Effector memory CD8-positive, alpha-beta T cell (primary cell): ENCODE measurements at regions not wholly inside any gene's neighbourhood (a gene's known extent, or its start where the extent isn't known, plus 50 kb on each side); places are given as distances from the start of the nearest gene placed in this dataset.

ENCODE experiments used
- ATAC-seq: fragments of 150-1000 bp; cut with Tn5 transposase; replicated peaks from 2 replicates; pipeline ENCODE4 v1.10.0; 2021; ENCODE audit warnings: mild to moderate bottlenecking, moderate library complexity
- DNase-seq, 3 experiments: peaks; one replicate each; pipeline ENCODE4 v3.0.0; 2021
- H3K27ac Mint-ChIP-seq, 2 donors: one replicate each; pipeline ENCODE4 v1.8.0; 2022; ENCODE audit warnings: mild to moderate bottlenecking in 2 of 2, mixed read lengths in 2 of 2, moderate library complexity in 2 of 2
- H3K27me3 Mint-ChIP-seq, 2 donors: one replicate each; pipeline ENCODE4 v1.8.0; 2022; ENCODE audit warnings: mixed read lengths in 2 of 2
- H3K36me3 Mint-ChIP-seq: one replicate; pipeline ENCODE4 v1.8.0; 2022; ENCODE audit warnings: mild to moderate bottlenecking, moderate library complexity, mixed read lengths; ENCODE audit not compliant: insufficient read depth
- H3K4me1 Mint-ChIP-seq, 2 donors: one replicate each; pipeline ENCODE4 v1.8.0; 2022; ENCODE audit warnings: low read depth in 2 of 2, mixed read lengths in 2 of 2
- H3K4me3 Mint-ChIP-seq, 2 donors: one replicate each; pipeline ENCODE4 v1.8.0; 2022; ENCODE audit warnings: mild to moderate bottlenecking in 2 of 2, mixed read lengths in 2 of 2, moderate library complexity in 2 of 2
- H3K9me3 Mint-ChIP-seq, 2 donors: one replicate each; pipeline ENCODE4 v1.8.0; 2022; ENCODE audit warnings: mixed read lengths in 2 of 2

- Mint-ChIP-seq H3K27ac (no peak overlapping the region), H3K9me3 (no peaks in the 10 kb centered on the region), H3K27me3 (peaks cover 24 to 29% of the 10 kb centered on the region in 2 donors), H3K36me3 (no peaks in the 10 kb centered on the region), H3K4me1 (no peaks in the 10 kb centered on the region), H3K4me3 (no peak overlapping the region)
- no peak for DNase-seq
- ATAC-seq: no peak
These were observed 193.2 kb upstream of the MEX3C start for GRCh38 chr18:51390702-51391101.

DNA sequence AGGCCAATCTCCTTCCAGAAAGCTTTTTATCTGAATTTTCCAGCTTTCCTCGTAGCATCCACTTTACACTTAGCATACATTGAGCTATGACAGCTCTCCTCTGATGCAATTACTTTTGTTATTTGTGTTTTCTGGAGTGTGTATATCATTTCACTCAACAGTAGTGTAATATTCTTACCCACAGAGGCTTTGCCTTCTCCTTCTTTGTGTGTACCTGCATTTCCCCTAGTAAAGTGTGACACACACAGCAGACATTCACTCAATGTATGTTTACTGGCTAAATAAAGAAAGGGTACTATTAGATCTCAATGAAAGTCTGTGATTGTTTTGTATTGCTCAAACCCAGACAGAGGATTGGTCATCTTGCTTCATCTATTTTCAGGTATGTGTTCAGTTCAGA is 193.7 kb upstream of the MEX3C start:
- no peaks in the 10 kb centered on the region for H3K9me3 Mint-ChIP-seq
- H3K36me3 Mint-ChIP-seq: no peaks in the 10 kb centered on the region
- no peaks in the 10 kb centered on the region for H3K4me1 Mint-ChIP-seq
- no peak overlapping the region for H3K27ac Mint-ChIP-seq
- ATAC-seq: no peak
- peaks cover 24 to 29% of the 10 kb centered on the region in 2 donors for H3K27me3 Mint-ChIP-seq
- no peak overlapping the region for H3K4me3 Mint-ChIP-seq
- no peak for DNase-seq

DNA sequence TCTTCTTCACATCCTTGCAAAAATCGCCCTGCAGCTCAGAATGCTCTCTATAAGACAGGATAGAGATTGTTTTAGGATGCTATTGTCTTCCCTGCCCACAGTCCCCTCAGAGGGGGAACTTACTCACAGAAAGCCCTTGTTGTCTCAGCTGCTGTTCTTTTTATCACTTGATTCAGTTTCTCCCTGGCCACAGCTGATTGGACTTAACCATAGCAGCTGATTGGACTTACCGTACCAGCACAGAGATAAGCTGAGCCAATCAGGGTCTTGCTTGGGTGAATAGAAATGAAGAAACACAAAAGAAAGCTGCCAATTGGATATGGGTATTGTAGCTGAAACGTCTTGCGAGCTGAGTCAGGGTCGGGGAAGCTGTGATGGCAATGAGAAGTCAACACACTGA is 194.2 kb upstream of the MEX3C start:
- H3K36me3 Mint-ChIP-seq: no peaks in the 10 kb centered on the region
- H3K27me3 Mint-ChIP-seq: peaks cover 24 to 34% of the 10 kb centered on the region in 2 donors
- no peak overlapping the region for H3K27ac Mint-ChIP-seq
- H3K4me1 Mint-ChIP-seq: no peaks in the 10 kb centered on the region
- no peak overlapping the region for H3K4me3 Mint-ChIP-seq
- H3K9me3 Mint-ChIP-seq: no peaks in the 10 kb centered on the region
- no peak for ATAC-seq
- DNase-seq: no peak

GRCh38 chr18:51397347-51397962 is 200.0 kb upstream of the MEX3C start:
- Mint-ChIP-seq H3K4me3 (no peak overlapping the region), H3K27me3 (peaks cover 13 to 32% of the 10 kb centered on the region in 2 donors), H3K4me1 (no peaks in the 10 kb centered on the region), H3K27ac (no peak overlapping the region), H3K36me3 (no peaks in the 10 kb centered on the region), H3K9me3 (no peaks in the 10 kb centered on the region)
- ATAC-seq: no peak
- DNase-seq: no peak

DNA sequence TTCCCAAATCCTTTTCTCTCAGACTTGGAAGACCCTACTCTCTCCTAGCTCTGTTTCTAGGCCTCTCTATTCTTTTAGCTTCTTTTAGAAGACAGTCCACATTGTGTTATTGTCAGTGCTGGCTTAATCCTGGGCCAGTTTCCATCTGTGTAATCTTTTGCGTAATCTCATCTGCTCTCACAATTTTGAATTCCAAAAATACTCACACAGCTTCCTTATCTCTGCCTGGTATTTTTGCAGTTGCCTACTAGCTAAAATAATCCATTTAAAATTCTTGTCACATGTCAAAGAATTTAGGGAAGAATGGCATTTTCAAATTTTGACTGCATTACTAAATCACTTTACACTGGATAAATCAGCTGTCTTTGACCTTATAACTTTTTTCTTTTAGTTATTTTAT is 200.6 kb upstream of the MEX3C start:
- Mint-ChIP-seq H3K9me3 (no peaks in the 10 kb centered on the region), H3K36me3 (no peaks in the 10 kb centered on the region), H3K27ac (no peak overlapping the region), H3K4me3 (no peak overlapping the region), H3K27me3 (peaks cover 12 to 28% of the 10 kb centered on the region in 2 donors), H3K4me1 (no peaks in the 10 kb centered on the region)
- DNase-seq (no peak), ATAC-seq (no peak)

DNA sequence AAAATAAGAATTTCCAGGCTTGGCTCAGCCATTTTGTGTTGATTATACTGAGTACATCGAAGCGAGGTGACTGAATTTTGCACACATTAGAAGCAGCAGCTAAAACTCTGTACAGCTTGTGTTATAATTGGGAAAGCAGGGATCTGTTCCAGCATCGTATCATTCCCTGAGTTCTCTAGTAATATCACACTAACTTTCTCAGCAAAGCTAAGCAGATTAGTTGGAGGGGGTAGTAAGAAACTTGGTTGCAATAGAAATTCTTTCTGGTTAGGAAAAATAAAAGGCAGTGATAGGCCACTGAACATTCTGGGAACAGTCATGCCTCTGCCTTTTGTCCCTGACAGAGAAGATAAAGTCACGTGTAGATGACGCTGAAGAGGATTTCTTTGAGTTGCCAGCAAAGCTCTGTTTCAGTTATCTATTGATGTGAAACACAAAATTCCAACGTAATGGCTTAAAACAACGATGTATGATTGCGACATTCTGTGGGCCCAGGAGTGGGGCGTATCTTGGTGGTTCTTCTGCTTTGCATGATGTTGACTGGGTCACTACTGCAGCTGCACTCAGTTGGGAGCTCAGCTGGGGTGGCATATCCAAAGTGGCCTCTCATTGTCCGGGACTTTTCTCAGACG is 202.1 kb upstream of the MEX3C start:
- ATAC-seq (no peak), DNase-seq (no peak)
- H3K36me3 Mint-ChIP-seq: no peaks in the 10 kb centered on the region
- no peaks in the 10 kb centered on the region for H3K9me3 Mint-ChIP-seq
- H3K27me3 Mint-ChIP-seq: peaks cover 6 to 24% of the 10 kb centered on the region in 2 donors
- no peak overlapping the region for H3K4me3 Mint-ChIP-seq
- no peak overlapping the region for H3K27ac Mint-ChIP-seq
- H3K4me1 Mint-ChIP-seq: no peaks in the 10 kb centered on the region

- Mint-ChIP-seq H3K36me3 (no peaks in the 10 kb centered on the region), H3K27me3 (peaks cover 6 to 25% of the 10 kb centered on the region in 2 donors), H3K4me3 (no peak overlapping the region), H3K9me3 (no peaks in the 10 kb centered on the region), H3K4me1 (no peaks in the 10 kb centered on the region), H3K27ac (no peak overlapping the region)
- ATAC-seq (no peak), DNase-seq (no peak)
These were observed 203.2 kb upstream of the MEX3C start for GRCh38 chr18:51400721-51401120.

DNA sequence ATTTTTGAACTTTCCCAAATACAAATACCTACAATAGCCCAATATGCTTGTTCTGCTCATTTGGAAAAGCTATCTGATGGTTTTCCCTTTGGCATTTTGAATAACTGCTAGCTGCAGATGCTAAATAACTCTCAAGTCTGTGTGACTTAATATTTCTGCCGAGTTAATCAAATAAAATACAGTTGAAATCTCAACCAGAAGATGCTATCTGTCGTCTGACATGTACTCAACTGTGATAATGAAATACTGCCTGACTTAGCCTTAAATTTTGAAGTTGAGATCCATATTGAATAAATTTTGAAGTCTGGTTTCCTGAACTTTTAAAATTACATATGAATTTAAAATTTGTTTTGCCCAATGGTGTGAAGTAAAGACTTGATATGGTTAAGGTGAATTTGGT is 204.4 kb upstream of the MEX3C start:
- no peak overlapping the region for H3K27ac Mint-ChIP-seq
- H3K36me3 Mint-ChIP-seq: no peaks in the 10 kb centered on the region
- ATAC-seq (no peak), DNase-seq (no peak)
- peaks cover 6 to 18% of the 10 kb centered on the region in 2 donors for H3K27me3 Mint-ChIP-seq
- no peaks in the 10 kb centered on the region for H3K9me3 Mint-ChIP-seq
- no peaks in the 10 kb centered on the region for H3K4me1 Mint-ChIP-seq
- H3K4me3 Mint-ChIP-seq: no peak overlapping the region

DNA sequence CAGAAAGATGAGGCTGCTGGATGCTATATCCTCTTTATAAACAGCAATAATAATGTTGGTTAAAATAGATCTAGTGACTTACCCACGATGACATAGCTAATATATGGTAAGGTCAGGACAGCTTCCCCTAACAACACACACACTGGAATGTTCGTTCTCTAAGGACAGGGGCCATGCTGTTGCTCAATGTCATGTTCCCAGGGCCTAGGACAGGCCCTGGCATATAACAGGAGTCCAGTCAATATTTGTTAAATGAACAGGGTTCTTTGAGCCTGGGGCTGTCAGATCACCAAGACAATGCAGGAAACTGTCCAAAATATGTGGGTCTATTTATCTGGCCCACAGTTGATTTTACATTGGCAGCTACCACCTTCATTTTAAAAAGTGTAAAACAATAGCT is 207.1 kb upstream of the MEX3C start:
- Mint-ChIP-seq H3K27me3 (peaks cover 6 to 18% of the 10 kb centered on the region in 2 donors), H3K4me3 (no peak overlapping the region), H3K36me3 (no peaks in the 10 kb centered on the region), H3K9me3 (no peaks in the 10 kb centered on the region), H3K27ac (no peak overlapping the region), H3K4me1 (no peaks in the 10 kb centered on the region)
- no peak for DNase-seq
- ATAC-seq: no peak

- DNase-seq: no peak
- H3K27me3 Mint-ChIP-seq: peaks cover 8 to 21% of the 10 kb centered on the region in 2 donors
- H3K9me3 Mint-ChIP-seq: no peaks in the 10 kb centered on the region
- H3K4me3 Mint-ChIP-seq: no peak overlapping the region
- no peaks in the 10 kb centered on the region for H3K36me3 Mint-ChIP-seq
- no peak overlapping the region for H3K27ac Mint-ChIP-seq
- H3K4me1 Mint-ChIP-seq: no peaks in the 10 kb centered on the region
- no peak for ATAC-seq
These were observed 208.4 kb upstream of the MEX3C start for GRCh38 chr18:51405683-51406477.

GRCh38 chr18:51417643-51418483 is 220.4 kb upstream of the MEX3C start:
- no peaks in the 10 kb centered on the region for H3K4me1 Mint-ChIP-seq
- no peak for ATAC-seq
- no peak overlapping the region for H3K27ac Mint-ChIP-seq
- H3K9me3 Mint-ChIP-seq: no peaks in the 10 kb centered on the region
- DNase-seq: no peak
- peaks cover 4% of the 10 kb centered on the region for H3K36me3 Mint-ChIP-seq
- H3K4me3 Mint-ChIP-seq: no peak overlapping the region
- peaks cover 3 to 6% of the 10 kb centered on the region in 2 donors for H3K27me3 Mint-ChIP-seq

DNA sequence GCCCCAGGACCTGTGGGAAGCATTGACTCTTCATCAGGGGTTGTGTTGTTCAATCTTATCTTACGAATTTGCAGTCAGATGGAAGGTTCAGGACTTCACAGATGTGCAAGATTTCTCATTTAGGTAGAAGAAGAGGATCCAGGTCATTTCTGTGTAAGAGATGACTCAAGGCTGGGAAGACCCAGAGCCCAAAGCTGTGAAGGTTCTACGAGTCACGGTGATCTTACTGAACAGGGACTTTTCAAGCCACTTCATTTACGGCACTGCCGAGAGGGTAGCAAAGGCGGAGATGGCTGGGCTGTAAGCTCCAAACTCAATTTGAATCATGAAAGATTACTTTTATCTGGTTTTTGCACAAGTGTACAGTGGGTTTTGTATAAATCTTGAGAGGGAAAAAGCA is 228.0 kb upstream of the MEX3C start:
- peaks cover under 1% of the 10 kb centered on the region for H3K36me3 Mint-ChIP-seq
- H3K4me1 Mint-ChIP-seq: peaks cover 6 to 12% of the 10 kb centered on the region in 2 donors

DNA sequence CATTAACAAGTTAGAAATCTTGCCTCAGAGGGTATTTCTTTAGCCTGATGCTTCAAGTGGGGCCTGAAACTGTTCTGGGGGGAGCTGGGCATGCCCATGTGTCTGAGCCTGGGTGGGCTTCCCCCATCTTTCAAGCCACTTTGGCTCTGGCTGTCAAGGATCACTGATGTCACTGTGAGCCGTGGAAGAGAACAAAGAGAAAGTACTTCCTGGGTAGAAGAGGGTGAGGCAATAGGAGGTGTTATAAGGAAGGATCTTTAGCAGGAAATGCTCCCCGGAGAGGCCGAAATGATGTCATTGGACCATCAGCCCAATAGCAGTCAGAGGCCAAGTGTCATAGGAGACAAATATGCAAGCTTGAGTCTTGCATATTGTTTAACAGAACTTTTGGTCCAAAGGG is 228.4 kb upstream of the MEX3C start:
- Mint-ChIP-seq H3K4me3 (peak overlapping the region; percentile 20 to 22), H3K27me3 (peaks cover 16 to 19% of the 10 kb centered on the region in 2 donors), H3K27ac (peak overlapping the region; percentile 0 to 74), H3K36me3 (no peaks in the 10 kb centered on the region), H3K4me1 (peaks cover 6 to 12% of the 10 kb centered on the region in 2 donors), H3K9me3 (no peaks in the 10 kb centered on the region)
- ATAC-seq: no peak
- no peak for DNase-seq

More for the DNA sequence above, 228.0 kb upstream of the MEX3C start:
- Mint-ChIP-seq H3K9me3 (no peaks in the 10 kb centered on the region), H3K27ac (peak overlapping the region; percentile 0 to 74), H3K4me3 (peak overlapping the region; percentile 20 to 22), H3K27me3 (peaks cover 16 to 19% of the 10 kb centered on the region in 2 donors)
- DNase-seq (no peak), ATAC-seq (no peak)
